Endothelial cell of umbilical vein (primary cell): ENCODE measurements at regions not wholly inside any gene's neighbourhood (a gene's known extent, or its start where the extent isn't known, plus 50 kb on each side); places are given as distances from the start of the nearest gene placed in this dataset.

Experiments used
- BruUV-seq: library from RNA; stranded (reverse); fragments of 400-500 nt; replicated peaks from 2 replicates; lab custom pipeline; 2021; lab: Mats Ljungman, UMichigan
- CTCF ChIA-PET: fragments of 300-600, 350-600 bp; sonication (Branson Sonifier 250); formaldehyde crosslinking; loops from one replicate; lab custom pipeline; 2021; ENCODE audit warnings: antibody characterized with exemption, inconsistent platforms; lab: Charles Lee
- POLR2A ChIA-PET: fragments of 300-600, 350-600 bp; sonication (Branson Sonifier 250); formaldehyde crosslinking; loops from one replicate; lab custom pipeline; 2021; ENCODE audit warnings: antibody characterized with exemption, inconsistent platforms; lab: Charles Lee
- DNase-seq: peaks from one replicate; pipeline ENCODE4 v3.0.0-alpha.2; 2011; ENCODE audit warnings: low read depth, low spot score
- FAIRE-seq: peaks from 2 replicates; lab custom pipeline; 2011; peaks lifted over from hg19 to GRCh38; lab: Jason Lieb, UNC
- H2AFZ ChIP-seq: 2 replicates; pipeline ENCODE4 v1.6.0; 2012; ENCODE audit warnings: low read depth, low read length, control low read depth, inconsistent platforms
- H3K27ac ChIP-seq: 2 replicates; pipeline ENCODE4 v1.5.1; 2011; ENCODE audit warnings: low read depth, mild to moderate bottlenecking, control low read depth, low read length, moderate library complexity; ENCODE audit not compliant: insufficient read depth
- H3K27me3 ChIP-seq, 2 experiments: 2 replicates each; pipeline versions ENCODE4 v1.6.0 to v1.6.1; 2011; ENCODE audit warnings: low read length in 2 of 2, mixed read lengths in 1 of 2; ENCODE audit not compliant: control insufficient read depth in 2 of 2, insufficient read depth in 2 of 2
- H3K36me3 ChIP-seq, 2 experiments: 2 replicates in 1 of 2; 3 replicates in 1 of 2; pipeline ENCODE4 v1.5.1; 2011; ENCODE audit warnings: low read length in 2 of 2, mild to moderate bottlenecking in 1 of 2, moderate library complexity in 1 of 2; ENCODE audit not compliant: control insufficient read depth in 2 of 2, insufficient read depth in 2 of 2; ENCODE audit errors: extremely low read depth in 1 of 2
- H3K4me1 ChIP-seq: 3 replicates; pipeline ENCODE4 v1.5.1; 2011; ENCODE audit warnings: mild to moderate bottlenecking, low read length; ENCODE audit not compliant: control insufficient read depth, insufficient read depth; ENCODE audit errors: extremely low read depth
- H3K4me2 ChIP-seq: 2 replicates; pipeline ENCODE4 v1.6.1; 2011; ENCODE audit warnings: low read length, control low read depth, mixed read lengths; ENCODE audit not compliant: insufficient read depth
- H3K4me3 ChIP-seq, 3 experiments: fragments of 200-600 bp in 1 of 3; sonication (generic), shearing (Covaris generic) in 1 of 3; replicated peaks in 1 of 3; 2 replicates each; pipeline ENCODE4 v1.5.1; 2011 to 2016; ENCODE audit warnings: control low read depth in 3 of 3, low read length in 3 of 3, mild to moderate bottlenecking in 2 of 3, inconsistent platforms in 1 of 3, low read depth in 1 of 3, moderate library complexity in 1 of 3; ENCODE audit not compliant: insufficient read depth in 1 of 3
- H3K79me2 ChIP-seq: 2 replicates; pipeline ENCODE4 v1.6.0; 2012; ENCODE audit warnings: low read length, inconsistent platforms; ENCODE audit not compliant: control insufficient read depth, insufficient read depth
- H3K9ac ChIP-seq: replicated peaks from 2 replicates; pipeline ENCODE3; 2011; ENCODE audit warnings: low read length, control low read depth; ENCODE audit not compliant: insufficient read depth; ENCODE audit errors: extremely low read depth
- H3K9me1 ChIP-seq: replicated peaks from 3 replicates; pipeline ENCODE4 v1.6.0; 2011; ENCODE audit warnings: mild to moderate bottlenecking, low read length; ENCODE audit not compliant: control insufficient read depth, insufficient read depth; ENCODE audit errors: extremely low read depth
- H3K9me3 ChIP-seq: replicated peaks from 2 replicates; pipeline ENCODE4 v1.5.1; 2012; ENCODE audit warnings: low read length, inconsistent platforms; ENCODE audit not compliant: control insufficient read depth, insufficient read depth
- H4K20me1 ChIP-seq: replicated peaks from 2 replicates; pipeline ENCODE3; 2011; ENCODE audit warnings: mild to moderate bottlenecking, low read length; ENCODE audit not compliant: control insufficient read depth, insufficient read depth; ENCODE audit errors: extremely low read depth
- EZH2 ChIP-seq: IDR thresholded peaks from 2 replicates; pipeline ENCODE4 v1.6.1; 2012; ENCODE audit warnings: borderline replicate concordance, low read depth, mild to moderate bottlenecking, moderate library complexity, low read length, inconsistent platforms; ENCODE audit not compliant: severe bottlenecking
- FOS ChIP-seq: IDR thresholded peaks from 2 replicates; pipeline ENCODE4 v1.6.1; 2011; ENCODE audit warnings: mild to moderate bottlenecking, low read length, moderate library complexity, borderline replicate concordance; ENCODE audit not compliant: insufficient read depth
- GATA2 ChIP-seq: IDR thresholded peaks from 2 replicates; pipeline ENCODE4 v1.7.0; 2011; ENCODE audit warnings: low read depth, mild to moderate bottlenecking, moderate library complexity, mixed read lengths, low read length; ENCODE audit not compliant: insufficient read length, insufficient read depth
- JUN ChIP-seq: IDR thresholded peaks from 2 replicates; pipeline ENCODE4 v1.6.1; 2011; ENCODE audit warnings: borderline replicate concordance, low read depth; ENCODE audit not compliant: insufficient read length, insufficient read depth
- MYC ChIP-seq: IDR thresholded peaks from one replicate; pipeline ENCODE4 v1.6.1; 2011; ENCODE audit warnings: mild to moderate bottlenecking, low read depth, low read length
- POLR2A ChIP-seq: IDR thresholded peaks from 2 replicates; pipeline ENCODE4 v1.6.1; 2012; ENCODE audit warnings: low read depth, mild to moderate bottlenecking, control low read depth, low read length
- POLR2AphosphoS5 ChIP-seq: IDR thresholded peaks from 2 replicates; pipeline ENCODE4 v1.6.1; 2012; ENCODE audit warnings: low read depth, mild to moderate bottlenecking, control low read depth, low read length, moderate library complexity; ENCODE audit not compliant: insufficient read depth
- dilution Hi-C: fragments of 300-500 bp; cut with MboI; formaldehyde crosslinking; loops from one replicate; pipeline ENCODE4 v1.15.0; 2019; ENCODE audit warnings: low sequenced_read_pairs; ENCODE audit not compliant: extremely low pct_ligation_motif_present
- intact Hi-C: fragments of 100-400 bp; cut with micrococcal nuclease; formaldehyde crosslinking; loops from one replicate; pipeline ENCODE4 v1.10.0; 2022
- TF ChIP-seq, protein P1 (sequence below), 2 donors: IDR thresholded peaks; 1 replicate in 1 of 2; 2 replicates in 1 of 2; pipeline ENCODE4 v1.5.1; 2011; ENCODE audit warnings: low read length in 2 of 2, mild to moderate bottlenecking in 2 of 2, moderate library complexity in 2 of 2, control low read depth in 1 of 2, inconsistent platforms in 1 of 2, low read depth in 1 of 2; ENCODE audit not compliant: insufficient read depth in 1 of 2; ENCODE audit errors: extremely low read depth in 1 of 2

DNA sequence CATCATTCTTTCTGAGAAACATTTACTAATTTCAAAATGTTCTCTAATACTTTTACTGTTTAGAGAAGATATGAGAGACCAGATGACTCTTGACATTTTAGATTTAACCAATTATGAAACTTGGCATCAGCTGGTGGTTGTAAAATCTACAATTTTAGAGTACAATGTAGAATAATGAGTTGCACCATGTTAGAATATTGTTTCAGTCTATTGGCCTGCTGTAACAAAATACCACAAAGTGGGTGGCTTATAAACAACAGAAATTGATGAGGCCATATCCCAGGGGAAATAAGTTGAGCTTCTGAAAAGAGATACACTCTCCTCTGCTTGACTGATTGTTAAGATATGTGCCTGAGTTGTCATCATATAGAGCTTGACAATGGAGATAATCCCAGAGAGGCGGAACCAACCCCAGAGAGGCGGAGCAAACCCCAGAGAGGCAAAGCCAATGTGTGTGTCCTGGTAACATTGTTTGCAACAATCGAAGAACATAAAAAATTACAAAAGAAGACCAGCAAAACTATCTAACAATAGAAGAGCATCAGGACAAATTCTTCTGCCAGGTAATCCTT lies 373.0 kb upstream of the SLITRK1 start:
- Histone ChIP-seq H3K79me2 (no peaks in the 10 kb centered on the region), H3K27ac (no peak overlapping the region), H3K4me2 (no peak overlapping the region), H4K20me1 (no peaks in the 10 kb centered on the region), H3K27me3 (no peaks in the 10 kb centered on the region), H3K9me3 (peaks cover 4% of the 10 kb centered on the region), H3K9me1 (no peaks in the 10 kb centered on the region), H3K9ac (no peak overlapping the region), H3K4me3 (no peak overlapping the region), H3K36me3 (no peaks in the 10 kb centered on the region), H2AFZ (no peak overlapping the region), H3K4me1 (no peaks in the 10 kb centered on the region)
- FAIRE-seq (no peak), DNase-seq (no peak)
- TF ChIP-seq MYC (no peak), GATA2 (no peak), JUN (no peak), POLR2AphosphoS5 (no peak), EZH2 (no peak), POLR2A (no peak), FOS (no peak)
- TF ChIP-seq, protein P1, sequence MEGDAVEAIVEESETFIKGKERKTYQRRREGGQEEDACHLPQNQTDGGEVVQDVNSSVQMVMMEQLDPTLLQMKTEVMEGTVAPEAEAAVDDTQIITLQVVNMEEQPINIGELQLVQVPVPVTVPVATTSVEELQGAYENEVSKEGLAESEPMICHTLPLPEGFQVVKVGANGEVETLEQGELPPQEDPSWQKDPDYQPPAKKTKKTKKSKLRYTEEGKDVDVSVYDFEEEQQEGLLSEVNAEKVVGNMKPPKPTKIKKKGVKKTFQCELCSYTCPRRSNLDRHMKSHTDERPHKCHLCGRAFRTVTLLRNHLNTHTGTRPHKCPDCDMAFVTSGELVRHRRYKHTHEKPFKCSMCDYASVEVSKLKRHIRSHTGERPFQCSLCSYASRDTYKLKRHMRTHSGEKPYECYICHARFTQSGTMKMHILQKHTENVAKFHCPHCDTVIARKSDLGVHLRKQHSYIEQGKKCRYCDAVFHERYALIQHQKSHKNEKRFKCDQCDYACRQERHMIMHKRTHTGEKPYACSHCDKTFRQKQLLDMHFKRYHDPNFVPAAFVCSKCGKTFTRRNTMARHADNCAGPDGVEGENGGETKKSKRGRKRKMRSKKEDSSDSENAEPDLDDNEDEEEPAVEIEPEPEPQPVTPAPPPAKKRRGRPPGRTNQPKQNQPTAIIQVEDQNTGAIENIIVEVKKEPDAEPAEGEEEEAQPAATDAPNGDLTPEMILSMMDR (IDR thresholded peaks at IDR 0.05; ENCODE audit: extremely low read depth in 1 of 2, insufficient read depth in 1 of 2, low read depth in 1 of 2, low read length in 2 of 2) = no peak
- intact Hi-C loops (no loop called here), dilution Hi-C loops (no loop called here)
- CTCF ChIA-PET = no interaction called here
- POLR2A ChIA-PET = no interaction called here
- no TSS peak for BruUV-seq
